ENCODE measurements at regions not wholly inside any gene's neighbourhood (a gene's known extent, or its start where the extent isn't known, plus 50 kb on each side); places are given as distances from the start of the nearest gene placed in this dataset.

- H3K9me3 Mint-ChIP-seq = peaks cover 2% of the 10 kb centered on the region
- no peak overlapping the region for H3K27ac Mint-ChIP-seq
- no peaks in the 10 kb centered on the region for H3K36me3 Mint-ChIP-seq
- H3K4me3 Mint-ChIP-seq = no peak overlapping the region
- no peaks in the 10 kb centered on the region for H3K4me1 Mint-ChIP-seq
- no peak for DNase-seq (ENCODE audit: low spot score in 2 of 2)
- ATAC-seq = no peak
These were observed 105.0 kb upstream of the P2RY1 start for GRCh38 chr3:152729906-152730305.

DNA sequence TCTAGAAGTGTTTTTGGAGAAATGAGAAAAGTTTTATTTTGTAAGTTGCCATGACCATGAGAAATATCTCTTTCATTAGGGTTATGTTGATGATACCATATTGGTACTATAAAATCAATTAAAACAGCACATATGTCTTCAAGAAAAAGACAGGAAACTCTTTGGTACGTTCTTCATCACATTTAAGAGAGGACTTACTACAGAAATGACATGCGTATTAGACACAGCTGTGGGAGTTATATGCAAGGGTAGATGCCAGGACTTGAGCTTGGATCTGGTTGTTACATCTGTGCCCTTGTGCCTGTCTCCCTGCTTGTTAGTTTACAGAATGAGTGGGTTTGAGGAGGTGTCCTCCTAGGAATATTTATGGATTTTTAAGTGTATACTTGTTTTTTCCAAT is 103.4 kb upstream of the P2RY1 start:
- H3K4me3 Mint-ChIP-seq = no peak overlapping the region
- ATAC-seq = no peak
- H3K4me1 Mint-ChIP-seq = no peaks in the 10 kb centered on the region
- H3K27ac Mint-ChIP-seq = no peak overlapping the region
- no peak for DNase-seq (ENCODE audit: low spot score in 2 of 2)
- H3K9me3 Mint-ChIP-seq = peaks cover 2% of the 10 kb centered on the region
- H3K36me3 Mint-ChIP-seq = no peaks in the 10 kb centered on the region

GRCh38 chr3:152733584-152734119 is 101.3 kb upstream of the P2RY1 start:
- H3K4me3 Mint-ChIP-seq = no peak overlapping the region
- no peaks in the 10 kb centered on the region for H3K4me1 Mint-ChIP-seq
- DNase-seq (ENCODE audit: low spot score in 2 of 2) = no peak
- no peaks in the 10 kb centered on the region for H3K9me3 Mint-ChIP-seq
- no peak for ATAC-seq
- H3K27ac Mint-ChIP-seq = no peak overlapping the region
- H3K36me3 Mint-ChIP-seq = no peaks in the 10 kb centered on the region

- DNase-seq (ENCODE audit: low spot score in 2 of 2) (no peak), ATAC-seq (peak; percentile 83)
- Mint-ChIP-seq H3K36me3 (no peaks in the 10 kb centered on the region), H3K9me3 (no peaks in the 10 kb centered on the region), H3K27ac (no peak overlapping the region), H3K4me3 (no peak overlapping the region), H3K4me1 (no peaks in the 10 kb centered on the region)
These were observed 97.7 kb upstream of the P2RY1 start for GRCh38 chr3:152737021-152737908.

DNA sequence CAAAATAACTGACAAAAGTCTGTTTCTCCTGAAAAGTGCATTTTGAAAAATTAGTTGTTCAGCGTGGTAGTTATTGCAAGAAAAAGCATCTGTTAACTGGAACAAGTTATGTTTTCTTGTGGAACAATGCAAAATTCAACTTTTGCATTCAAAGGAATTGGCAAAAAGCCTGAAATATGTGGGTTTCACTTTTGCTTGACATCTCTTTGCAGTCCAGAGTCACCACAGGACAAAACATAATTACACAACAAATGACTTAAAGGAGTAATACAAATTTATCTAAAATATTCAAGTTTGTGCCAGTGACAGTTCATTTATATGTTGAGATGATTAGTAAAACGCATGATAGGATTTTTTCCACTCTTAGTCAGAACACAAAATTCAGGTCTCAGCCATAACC is 96.3 kb upstream of the P2RY1 start:
- no peak for DNase-seq (ENCODE audit: low spot score in 2 of 2)
- Mint-ChIP-seq H3K9me3 (peaks cover 3% of the 10 kb centered on the region), H3K4me1 (no peaks in the 10 kb centered on the region), H3K27ac (no peak overlapping the region), H3K4me3 (no peak overlapping the region), H3K36me3 (no peaks in the 10 kb centered on the region)
- ATAC-seq = no peak

- no peak overlapping the region for H3K27ac Mint-ChIP-seq
- H3K9me3 Mint-ChIP-seq = peaks cover 5% of the 10 kb centered on the region
- H3K4me1 Mint-ChIP-seq = no peaks in the 10 kb centered on the region
- ATAC-seq = no peak
- DNase-seq (ENCODE audit: low spot score in 2 of 2) = no peak
- no peaks in the 10 kb centered on the region for H3K36me3 Mint-ChIP-seq
- H3K4me3 Mint-ChIP-seq = no peak overlapping the region
These were observed 92.3 kb upstream of the P2RY1 start for GRCh38 chr3:152742368-152743347.

GRCh38 chr3:152745646-152746045 is 89.3 kb upstream of the P2RY1 start:
- Mint-ChIP-seq H3K4me3 (no peak overlapping the region), H3K4me1 (no peaks in the 10 kb centered on the region), H3K27ac (no peak overlapping the region), H3K9me3 (peaks cover 9% of the 10 kb centered on the region), H3K36me3 (no peaks in the 10 kb centered on the region)
- ATAC-seq = no peak
- no peak for DNase-seq (ENCODE audit: low spot score in 2 of 2)

DNA sequence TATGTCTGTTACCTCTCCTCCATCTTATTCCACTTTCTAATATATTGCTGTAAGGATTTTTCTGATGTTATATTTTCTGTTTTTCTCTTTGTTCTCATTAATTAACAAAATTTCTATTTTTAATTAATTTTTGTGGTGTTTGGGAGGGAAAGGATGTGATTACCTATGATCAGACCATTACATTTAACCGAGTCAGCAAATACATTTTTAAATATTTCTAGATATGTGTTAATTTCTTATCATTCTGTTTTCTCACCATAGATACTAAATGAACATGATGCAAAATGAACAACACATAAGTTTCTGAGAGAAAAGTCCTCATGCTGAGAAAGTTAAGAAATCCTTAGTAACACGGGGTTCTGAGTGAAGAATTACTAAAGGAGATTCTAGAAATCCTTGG is 80.6 kb upstream of the P2RY1 start:
- no peaks in the 10 kb centered on the region for H3K9me3 Mint-ChIP-seq

DNA sequence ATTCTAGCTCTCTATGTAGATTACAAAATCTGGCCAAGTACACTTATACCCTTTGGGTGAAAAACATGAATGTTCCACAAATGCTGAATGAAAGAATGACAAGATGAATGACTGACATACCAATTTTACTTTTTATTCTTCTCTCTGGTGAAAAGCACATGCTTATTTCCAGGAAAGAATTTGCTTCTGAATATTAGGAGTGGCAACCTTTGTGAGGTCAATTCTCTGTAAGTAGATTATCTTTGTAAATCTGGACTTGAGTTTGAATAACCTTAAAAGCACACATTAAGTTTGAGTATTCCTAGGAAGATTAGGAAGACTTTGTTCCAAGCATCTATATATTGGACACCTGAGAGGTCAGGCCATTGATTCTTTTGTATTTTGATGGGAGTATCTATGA is 78.1 kb upstream of the P2RY1 start:
- Mint-ChIP-seq H3K36me3 (no peaks in the 10 kb centered on the region), H3K4me3 (no peak overlapping the region), H3K9me3 (no peaks in the 10 kb centered on the region), H3K27ac (no peak overlapping the region), H3K4me1 (no peaks in the 10 kb centered on the region)
- ATAC-seq (no peak), DNase-seq (ENCODE audit: low spot score in 2 of 2) (no peak)

More for the DNA sequence above, 80.6 kb upstream of the P2RY1 start:
- DNase-seq (ENCODE audit: low spot score in 2 of 2) (no peak), ATAC-seq (no peak)
- no peaks in the 10 kb centered on the region for H3K36me3 Mint-ChIP-seq
- H3K4me3 Mint-ChIP-seq = no peak overlapping the region
- no peak overlapping the region for H3K27ac Mint-ChIP-seq
- no peaks in the 10 kb centered on the region for H3K4me1 Mint-ChIP-seq

DNA sequence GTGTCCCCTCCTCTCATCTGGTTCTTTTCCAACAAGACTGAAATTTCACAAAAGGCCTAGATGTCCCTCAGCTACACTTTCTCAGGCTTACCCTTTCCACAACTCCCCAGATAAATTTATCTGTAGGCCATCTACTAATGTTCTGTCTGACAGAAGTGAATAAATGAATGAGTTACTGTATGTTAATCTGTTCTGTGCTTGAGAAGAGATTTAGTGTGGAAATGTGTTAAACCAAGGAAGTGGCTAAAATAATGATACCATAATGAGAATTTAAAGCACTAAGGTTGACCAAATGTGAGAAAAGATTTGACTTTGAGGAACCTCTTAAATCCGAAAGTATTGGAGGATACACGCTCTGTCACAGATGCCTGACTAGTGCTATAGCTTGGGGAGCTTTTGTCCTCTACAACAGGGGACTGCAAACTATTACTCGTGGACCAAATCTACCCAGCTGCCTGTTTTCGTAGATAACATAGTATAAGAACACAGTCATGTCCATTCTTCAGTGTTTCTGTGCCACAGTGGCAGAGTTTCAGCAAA is 74.8 kb upstream of the P2RY1 start:
- DNase-seq (ENCODE audit: low spot score in 2 of 2) (no peak), ATAC-seq (no peak)
- Mint-ChIP-seq H3K4me3 (no peak overlapping the region), H3K9me3 (peaks cover 2% of the 10 kb centered on the region), H3K27ac (no peak overlapping the region), H3K36me3 (no peaks in the 10 kb centered on the region), H3K4me1 (no peaks in the 10 kb centered on the region)

DNA sequence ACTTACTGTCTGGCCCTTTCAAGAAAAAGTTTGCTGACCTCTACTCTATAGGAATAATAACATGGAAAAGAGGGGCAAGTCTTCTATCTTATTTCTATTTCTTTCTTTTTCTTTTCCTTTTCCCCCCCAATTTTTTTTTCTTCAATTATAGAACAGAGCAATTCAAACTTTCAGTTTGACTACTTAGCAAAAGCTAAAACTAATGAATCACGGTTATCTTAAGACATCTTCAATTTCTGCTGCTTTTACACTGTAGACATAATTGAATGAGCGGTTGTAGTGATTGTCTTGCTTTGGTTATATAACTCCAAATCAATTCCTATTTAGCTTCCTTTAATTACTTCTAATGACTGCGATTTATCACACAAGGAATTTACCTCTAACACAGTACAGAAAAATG is 74.3 kb upstream of the P2RY1 start:
- Mint-ChIP-seq H3K4me3 (no peak overlapping the region), H3K27ac (no peak overlapping the region), H3K4me1 (no peaks in the 10 kb centered on the region), H3K9me3 (peaks cover 4% of the 10 kb centered on the region), H3K36me3 (no peaks in the 10 kb centered on the region)
- DNase-seq (ENCODE audit: low spot score in 2 of 2) (no peak), ATAC-seq (no peak)

DNA sequence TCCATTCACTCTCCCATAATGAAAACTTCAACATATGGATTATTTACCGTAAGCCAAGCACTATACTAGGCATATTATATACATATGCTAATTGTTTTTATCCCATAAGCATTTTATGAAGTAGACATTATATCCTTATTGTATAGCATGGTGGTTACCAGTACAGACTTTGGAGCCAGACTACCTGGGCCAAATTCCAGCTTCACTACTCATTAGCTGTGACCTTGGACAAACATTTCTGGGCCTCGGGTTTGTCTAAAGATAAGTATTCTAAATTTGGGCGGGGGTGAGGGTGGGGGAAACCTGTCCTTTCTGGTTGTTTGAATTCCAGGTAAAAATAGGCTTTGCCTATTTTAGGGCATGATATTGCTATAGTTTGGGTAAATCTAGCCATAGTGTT is 66.5 kb upstream of the P2RY1 start:
- H3K9me3 Mint-ChIP-seq = peaks cover 4% of the 10 kb centered on the region
- H3K27ac Mint-ChIP-seq = no peak overlapping the region
- ATAC-seq = no peak
- H3K4me1 Mint-ChIP-seq = no peaks in the 10 kb centered on the region
- no peak overlapping the region for H3K4me3 Mint-ChIP-seq
- no peaks in the 10 kb centered on the region for H3K36me3 Mint-ChIP-seq
- no peak for DNase-seq (ENCODE audit: low spot score in 2 of 2)

GRCh38 chr3:152769523-152769922 is 65.4 kb upstream of the P2RY1 start:
- ATAC-seq (no peak), DNase-seq (ENCODE audit: low spot score in 2 of 2) (no peak)
- Mint-ChIP-seq H3K36me3 (no peaks in the 10 kb centered on the region), H3K27ac (no peak overlapping the region), H3K9me3 (peaks cover 6% of the 10 kb centered on the region), H3K4me1 (no peaks in the 10 kb centered on the region), H3K4me3 (no peak overlapping the region)

DNA sequence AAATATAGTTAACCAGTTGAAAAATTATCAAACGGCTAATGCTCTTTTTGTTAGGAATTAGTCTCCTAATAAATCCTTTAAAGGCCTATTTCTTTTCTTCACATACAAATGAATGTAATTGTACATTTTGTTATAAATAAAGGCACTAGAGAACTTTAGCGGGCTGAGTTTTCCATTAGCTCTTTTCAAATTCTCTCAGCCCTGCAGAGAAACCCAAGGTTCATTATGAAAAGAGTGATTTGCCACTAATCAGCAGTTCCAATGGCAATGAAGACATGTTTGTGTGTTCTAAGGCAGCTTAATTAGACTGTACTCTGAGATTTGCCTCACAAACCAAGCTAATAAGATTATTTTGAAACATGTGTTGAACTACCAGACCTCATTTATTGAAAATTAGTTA is 64.6 kb upstream of the P2RY1 start:
- Mint-ChIP-seq H3K4me1 (no peaks in the 10 kb centered on the region), H3K4me3 (no peak overlapping the region), H3K27ac (no peak overlapping the region), H3K9me3 (peaks cover 2% of the 10 kb centered on the region), H3K36me3 (no peaks in the 10 kb centered on the region)
- no peak for DNase-seq (ENCODE audit: low spot score in 2 of 2)
- no peak for ATAC-seq

DNA sequence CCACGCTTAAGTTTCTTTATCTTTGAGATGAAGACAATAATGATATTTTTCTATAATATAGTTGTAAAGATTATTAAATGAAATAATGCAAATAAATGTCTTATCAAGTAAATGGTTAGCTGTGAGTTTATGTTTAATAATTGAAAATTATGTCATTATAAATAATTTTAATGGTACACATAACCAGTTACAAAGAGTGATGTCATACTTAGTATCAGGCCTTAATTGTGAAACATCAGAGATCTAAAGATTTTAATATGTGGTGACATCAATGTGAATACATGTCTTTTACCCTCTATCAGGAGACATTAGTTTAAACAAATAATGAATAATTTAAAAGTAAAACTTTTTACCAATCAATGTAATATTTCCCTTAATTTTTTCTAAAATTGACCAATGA is 63.8 kb upstream of the P2RY1 start:
- Mint-ChIP-seq H3K9me3 (peaks cover 2% of the 10 kb centered on the region), H3K27ac (no peak overlapping the region), H3K4me1 (no peaks in the 10 kb centered on the region), H3K36me3 (no peaks in the 10 kb centered on the region), H3K4me3 (no peak overlapping the region)
- DNase-seq (ENCODE audit: low spot score in 2 of 2) (no peak), ATAC-seq (no peak)

Measured in stimulated activated effector memory CD8-positive, alpha-beta T cell treated with anti-CD3 and anti-CD28 coated beads, Interleukin-12 subunit alpha, Interleukin-12 subunit beta, amount 100 ng/mL, for 72 hours (primary cell).